Trophoblast cell (in vitro differentiated cells and primary cell): ENCODE measurements at regions not wholly inside any gene's neighbourhood (a gene's known extent, or its start where the extent isn't known, plus 50 kb on each side); places are given as distances from the start of the nearest gene placed in this dataset.
"Not testable (repeated sequence)": the region's sequence is repeated elsewhere in the genome, so short reads cannot be mapped to it uniquely, and the experiment has no call there.

Source experiments
- DNase-seq, 2 donors: peaks; one replicate each; pipeline ENCODE4 v3.0.0-alpha.2; 2016
- H2AFZ ChIP-seq: 2 replicates; pipeline ENCODE4 v1.6.1; 2013; ENCODE audit warnings: low read length, moderate library complexity, mild to moderate bottlenecking; ENCODE audit not compliant: insufficient read depth, poor library complexity
- H2AK5ac ChIP-seq: 2 replicates; pipeline ENCODE4 v1.6.1; 2013; ENCODE audit warnings: mild to moderate bottlenecking, low read length
- H2BK120ac ChIP-seq: 2 replicates; pipeline ENCODE4 v1.6.1; 2013; ENCODE audit warnings: low read length, mild to moderate bottlenecking, moderate library complexity; ENCODE audit not compliant: insufficient read depth, poor library complexity
- H2BK12ac ChIP-seq: 2 replicates; pipeline ENCODE4 v1.6.1; 2013; ENCODE audit warnings: mild to moderate bottlenecking, low read length, moderate library complexity
- H2BK5ac ChIP-seq: 2 replicates; pipeline ENCODE4 v1.6.1; 2013; ENCODE audit warnings: low read length, low read depth, moderate library complexity, mild to moderate bottlenecking; ENCODE audit not compliant: poor library complexity
- H3K14ac ChIP-seq: 2 replicates; pipeline ENCODE4 v1.6.1; 2013; ENCODE audit warnings: mild to moderate bottlenecking, low read length
- H3K18ac ChIP-seq: 2 replicates; pipeline ENCODE4 v1.6.1; 2013; ENCODE audit warnings: mild to moderate bottlenecking, low read length
- H3K23ac ChIP-seq: 2 replicates; pipeline ENCODE4 v1.6.1; 2013; ENCODE audit warnings: low read length
- H3K27ac ChIP-seq: 2 replicates; pipeline ENCODE4 v1.5.1; 2013; ENCODE audit warnings: low read depth, mild to moderate bottlenecking, inconsistent platforms, low read length, moderate library complexity
- H3K27me3 ChIP-seq: 2 replicates; pipeline ENCODE4 v1.6.1; 2013; ENCODE audit warnings: inconsistent platforms, mild to moderate bottlenecking, low read length, moderate library complexity; ENCODE audit not compliant: insufficient read depth
- H3K36me3 ChIP-seq, 2 experiments: 1 replicate in 1 of 2; 2 replicates in 1 of 2; pipeline ENCODE4 v1.6.1; 2013; ENCODE audit warnings: low read length in 2 of 2, mild to moderate bottlenecking in 2 of 2, moderate library complexity in 1 of 2; ENCODE audit not compliant: insufficient read depth in 2 of 2, control insufficient read depth in 1 of 2
- H3K4ac ChIP-seq: 2 replicates; pipeline ENCODE4 v1.6.1; 2013; ENCODE audit warnings: low read depth, mild to moderate bottlenecking, low read length, moderate library complexity
- H3K4me1 ChIP-seq, 2 experiments: 1 replicate in 1 of 2; 2 replicates in 1 of 2; pipeline ENCODE4 v1.6.1; 2013; ENCODE audit warnings: low read length in 2 of 2, mild to moderate bottlenecking in 2 of 2, moderate library complexity in 1 of 2; ENCODE audit not compliant: insufficient read depth in 2 of 2, control insufficient read depth in 1 of 2
- H3K4me2 ChIP-seq: 2 replicates; pipeline ENCODE4 v1.6.1; 2013; ENCODE audit warnings: inconsistent platforms, mild to moderate bottlenecking, low read length, moderate library complexity
- H3K4me3 ChIP-seq: 2 replicates; pipeline ENCODE4 v1.5.1; 2013; ENCODE audit warnings: mild to moderate bottlenecking, low read depth, low read length, inconsistent platforms
- H3K79me1 ChIP-seq: one replicate; pipeline ENCODE4 v1.6.1; 2013; ENCODE audit warnings: low read length
- H3K79me2 ChIP-seq: 2 replicates; pipeline ENCODE4 v1.6.1; 2013; ENCODE audit warnings: low read length, mild to moderate bottlenecking; ENCODE audit not compliant: control insufficient read depth, insufficient read depth, poor library complexity
- H3K9ac ChIP-seq: 2 replicates; pipeline ENCODE4 v1.6.1; 2013; ENCODE audit warnings: mild to moderate bottlenecking, low read length
- H3K9me3 ChIP-seq: 2 replicates; pipeline ENCODE4 v1.6.1; 2013; ENCODE audit warnings: low read depth, mild to moderate bottlenecking, control low read depth, inconsistent platforms, low read length; ENCODE audit not compliant: insufficient read depth
- H4K12ac ChIP-seq: 2 replicates; pipeline ENCODE4 v1.6.1; 2013; ENCODE audit warnings: low read depth, mild to moderate bottlenecking, low read length, moderate library complexity
- H4K8ac ChIP-seq: 2 replicates; pipeline ENCODE4 v1.6.1; 2013; ENCODE audit warnings: low read depth, mild to moderate bottlenecking, low read length, moderate library complexity
- H4K91ac ChIP-seq: one replicate; pipeline ENCODE4 v1.6.1; 2013; ENCODE audit warnings: low read depth, mild to moderate bottlenecking, low read length, moderate library complexity
- WGBS: extraction: QIAGEN DNeasy Blood & Tissue Kit; methylation state at CpG from one replicate; pipeline ENCODE4 v1.1.7; 2013; ENCODE audit warnings: missing lambda C conversion rate; ENCODE audit not compliant: insufficient read length, insufficient coverage; ENCODE audit errors: extremely low coverage; 5-methylcytosine and 5-hydroxymethylcytosine counted together

DNA sequence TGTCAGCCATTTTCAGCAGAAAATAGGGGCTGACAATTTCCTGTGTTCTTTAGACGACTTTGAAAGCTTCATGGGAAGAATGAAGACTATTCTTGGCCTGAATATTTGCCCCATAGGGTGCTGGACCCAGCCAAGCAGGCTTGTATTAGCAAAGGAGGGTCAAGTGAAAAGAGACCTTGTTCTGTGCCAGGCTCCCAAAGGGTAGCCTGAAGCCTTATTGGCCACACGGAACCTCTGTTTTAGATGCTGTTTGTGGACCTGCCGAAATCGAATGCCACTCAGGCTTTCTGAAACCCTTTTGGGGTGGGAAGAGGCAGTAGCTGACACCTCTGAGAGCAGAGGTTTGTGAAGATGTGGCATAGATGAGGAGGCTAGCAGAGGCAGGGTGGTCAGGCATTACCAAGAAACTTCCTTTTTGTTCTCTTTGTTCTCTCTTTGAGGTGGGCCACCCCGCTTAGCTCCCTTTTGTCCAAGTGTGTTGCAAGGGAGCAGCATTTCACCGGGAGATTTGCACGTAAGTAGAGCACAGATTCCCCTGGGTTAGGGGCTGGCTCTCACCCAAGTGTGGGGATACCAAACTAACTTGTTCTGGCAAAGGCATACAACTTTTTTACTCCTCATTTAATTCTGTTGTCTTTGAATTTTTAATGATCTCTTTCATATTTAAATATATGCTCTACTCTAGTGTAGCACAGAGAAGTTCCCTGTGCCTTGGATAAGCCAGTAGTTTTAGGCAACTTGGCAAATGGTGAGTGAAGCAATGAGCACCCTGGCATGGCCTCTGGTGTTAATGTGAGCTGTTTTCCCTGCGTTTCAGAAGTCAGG lies 174.0 kb upstream of the EEPD1 start:
- not testable (repeated sequence) for H2AK5ac ChIP-seq, H3K9me3 ChIP-seq

GRCh38 chr7:35982600-35982999 lies 170.5 kb upstream of the EEPD1 start:
- no peak overlapping the region for H3K4me2 ChIP-seq
- no peak overlapping the region for H2BK5ac ChIP-seq
- H3K14ac ChIP-seq, result no peak overlapping the region
- no peak overlapping the region for H3K18ac ChIP-seq
- H3K79me2 ChIP-seq, result no peaks in the 10 kb centered on the region
- H4K12ac ChIP-seq, result no peak overlapping the region
- H3K9me3 ChIP-seq, result peaks cover 2% of the 10 kb centered on the region
- peaks cover 9 to 11% of the 10 kb centered on the region in 2 experiments for H3K4me1 ChIP-seq
- no peak overlapping the region for H4K91ac ChIP-seq
- no peak overlapping the region for H3K9ac ChIP-seq
- no peak overlapping the region for H3K4me3 ChIP-seq
- no peak for DNase-seq
- no CpG with 5 or more reads among the region's 27 CpGs for WGBS
- H3K79me1 ChIP-seq, result peaks cover 4% of the 10 kb centered on the region
- no peak overlapping the region for H2AK5ac ChIP-seq
- H2AFZ ChIP-seq, result no peak overlapping the region
- no peaks in the 10 kb centered on the region for H3K36me3 ChIP-seq
- H3K27ac ChIP-seq, result no peak overlapping the region
- H4K8ac ChIP-seq, result no peak overlapping the region
- no peak overlapping the region for H2BK12ac ChIP-seq
- H3K4ac ChIP-seq, result no peak overlapping the region
- no peak overlapping the region for H2BK120ac ChIP-seq
- no peaks in the 10 kb centered on the region for H3K27me3 ChIP-seq
- H3K23ac ChIP-seq, result no peak overlapping the region

More for the DNA sequence above, 174.0 kb upstream of the EEPD1 start:
- not testable (repeated sequence) for H3K4me1 ChIP-seq, H2BK12ac ChIP-seq, H3K79me2 ChIP-seq, H2BK120ac ChIP-seq, H2BK5ac ChIP-seq, H3K23ac ChIP-seq, H3K4me2 ChIP-seq, H3K18ac ChIP-seq, H3K9ac ChIP-seq, H4K12ac ChIP-seq, H3K79me1 ChIP-seq, H4K8ac ChIP-seq, H3K27ac ChIP-seq, H3K36me3 ChIP-seq, H3K4ac ChIP-seq, H3K27me3 ChIP-seq, H3K4me3 ChIP-seq, DNase-seq, H3K14ac ChIP-seq, H2AFZ ChIP-seq, H4K91ac ChIP-seq
- WGBS, result no CpG with 5 or more reads among the region's 8 CpGs

DNA sequence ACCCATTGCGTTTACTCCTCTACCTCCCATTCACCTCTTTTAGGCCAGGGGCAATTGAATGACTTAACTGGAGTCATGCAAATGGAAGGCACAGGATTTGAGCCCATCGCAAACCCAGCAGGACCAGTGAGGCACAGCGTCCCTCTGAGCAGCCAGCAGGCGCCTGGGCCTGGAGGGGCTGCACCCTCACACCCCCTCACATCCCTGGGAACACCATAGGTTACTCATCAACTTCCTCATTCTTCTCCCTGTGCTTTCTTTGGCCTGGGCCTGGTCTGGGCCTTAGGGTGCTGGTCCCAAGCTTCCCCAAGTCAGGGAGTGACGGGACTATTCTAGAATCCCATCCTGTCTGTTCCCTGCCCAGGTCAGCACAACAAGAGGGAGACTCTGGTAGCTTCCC lies 169.4 kb upstream of the EEPD1 start:
- no peak overlapping the region for H2AFZ ChIP-seq

DNA sequence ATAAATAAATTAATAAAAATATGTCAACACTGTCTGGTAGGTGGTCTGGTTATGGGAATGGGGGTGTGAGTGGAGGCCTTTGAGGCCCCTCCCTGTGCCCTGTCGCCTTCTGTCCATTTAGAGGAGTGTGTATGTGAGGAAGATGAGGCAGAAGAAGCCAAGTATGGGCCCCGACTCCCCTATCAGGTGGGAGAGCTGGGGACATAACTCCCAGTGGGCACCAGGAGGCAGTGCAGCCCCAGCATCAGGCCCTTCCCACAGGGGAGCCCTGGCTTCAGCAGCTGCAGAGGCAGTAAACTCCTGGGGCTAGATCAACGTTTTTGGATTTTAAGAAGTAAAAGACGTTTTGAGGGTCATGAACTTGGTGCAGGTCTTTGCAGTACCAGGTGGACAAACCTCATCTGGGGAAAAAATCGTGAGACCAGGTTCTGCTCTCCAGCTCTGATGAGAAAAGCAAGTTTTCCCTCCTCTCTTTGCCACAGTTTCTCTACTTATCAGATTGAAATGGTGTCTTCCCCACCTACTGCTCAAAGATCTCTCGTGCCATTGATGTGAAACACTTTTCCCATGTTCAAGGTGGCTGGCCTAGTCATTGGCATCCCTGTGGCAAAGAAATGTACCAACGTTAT lies 167.8 kb upstream of the EEPD1 start:
- H4K91ac ChIP-seq, result no peak overlapping the region
- no peaks in the 10 kb centered on the region for H3K36me3 ChIP-seq
- H3K27me3 ChIP-seq, result no peaks in the 10 kb centered on the region
- H3K23ac ChIP-seq, result no peak overlapping the region
- DNase-seq, result peak; percentile 61 to 79
- no peak overlapping the region for H3K4ac ChIP-seq
- no peak overlapping the region for H2BK12ac ChIP-seq
- H3K4me1 ChIP-seq, result peaks cover 9 to 16% of the 10 kb centered on the region in 2 experiments
- no peak overlapping the region for H2AK5ac ChIP-seq
- no peak overlapping the region for H3K4me3 ChIP-seq
- no peak overlapping the region for H2AFZ ChIP-seq
- peaks cover 4% of the 10 kb centered on the region for H3K79me1 ChIP-seq
- no peak overlapping the region for H3K14ac ChIP-seq
- WGBS, result no CpG with 5 or more reads among the region's 7 CpGs
- no peak overlapping the region for H3K18ac ChIP-seq
- no peak overlapping the region for H2BK5ac ChIP-seq
- H3K79me2 ChIP-seq, result no peaks in the 10 kb centered on the region
- peaks cover 2% of the 10 kb centered on the region for H3K9me3 ChIP-seq
- H3K9ac ChIP-seq, result no peak overlapping the region
- no peak overlapping the region for H4K8ac ChIP-seq
- no peak overlapping the region for H4K12ac ChIP-seq
- no peak overlapping the region for H3K27ac ChIP-seq
- H2BK120ac ChIP-seq, result no peak overlapping the region
- H3K4me2 ChIP-seq, result no peak overlapping the region

More for the DNA sequence above, 169.4 kb upstream of the EEPD1 start:
- Histone ChIP-seq H4K12ac (no peak overlapping the region), H3K14ac (no peak overlapping the region), H2BK120ac (no peak overlapping the region), H4K91ac (no peak overlapping the region), H3K27me3 (no peaks in the 10 kb centered on the region), H3K4me2 (no peak overlapping the region), H3K9ac (no peak overlapping the region), H3K4ac (no peak overlapping the region), H3K4me3 (no peak overlapping the region), H3K18ac (no peak overlapping the region), H3K27ac (no peak overlapping the region), H4K8ac (no peak overlapping the region), H3K36me3 (no peaks in the 10 kb centered on the region), H2BK5ac (no peak overlapping the region), H3K79me2 (no peaks in the 10 kb centered on the region), H3K4me1 (peaks cover 9 to 16% of the 10 kb centered on the region in 2 experiments), H2AK5ac (no peak overlapping the region), H3K23ac (no peak overlapping the region), H3K9me3 (peaks cover 2% of the 10 kb centered on the region), H2BK12ac (no peak overlapping the region), H3K79me1 (peaks cover 4% of the 10 kb centered on the region)
- WGBS, result no CpG with 5 or more reads among the region's 5 CpGs
- no peak for DNase-seq
